GM21717 (cell line): ENCODE measurements at regions not wholly inside any gene's neighbourhood (a gene's known extent, or its start where the extent isn't known, plus 50 kb on each side); places are given as distances from the start of the nearest gene placed in this dataset.
"Not testable (repeated sequence)": the region's sequence is repeated elsewhere in the genome, so short reads cannot be mapped to it uniquely, and the experiment has no call there.

Source experiments
- ATAC-seq: cut with Tn5 transposase; IDR thresholded peaks from one replicate; pipeline ENCODE4 v1.9.1; 2021; ENCODE audit warnings: mild to moderate bottlenecking, moderate library complexity; ENCODE audit not compliant: unreplicated experiment

GRCh38 chr4:49117951-49118350 lies 131.9 kb downstream of the CWH43 start:
- ATAC-seq = not testable (repeated sequence)

GRCh38 chr4:49118379-49119212 lies 132.5 kb downstream of the CWH43 start:
- peak; percentile 47 for ATAC-seq

GRCh38 chr4:49119345-49119744 lies 133.3 kb downstream of the CWH43 start:
- ATAC-seq = peak; percentile 8

DNA sequence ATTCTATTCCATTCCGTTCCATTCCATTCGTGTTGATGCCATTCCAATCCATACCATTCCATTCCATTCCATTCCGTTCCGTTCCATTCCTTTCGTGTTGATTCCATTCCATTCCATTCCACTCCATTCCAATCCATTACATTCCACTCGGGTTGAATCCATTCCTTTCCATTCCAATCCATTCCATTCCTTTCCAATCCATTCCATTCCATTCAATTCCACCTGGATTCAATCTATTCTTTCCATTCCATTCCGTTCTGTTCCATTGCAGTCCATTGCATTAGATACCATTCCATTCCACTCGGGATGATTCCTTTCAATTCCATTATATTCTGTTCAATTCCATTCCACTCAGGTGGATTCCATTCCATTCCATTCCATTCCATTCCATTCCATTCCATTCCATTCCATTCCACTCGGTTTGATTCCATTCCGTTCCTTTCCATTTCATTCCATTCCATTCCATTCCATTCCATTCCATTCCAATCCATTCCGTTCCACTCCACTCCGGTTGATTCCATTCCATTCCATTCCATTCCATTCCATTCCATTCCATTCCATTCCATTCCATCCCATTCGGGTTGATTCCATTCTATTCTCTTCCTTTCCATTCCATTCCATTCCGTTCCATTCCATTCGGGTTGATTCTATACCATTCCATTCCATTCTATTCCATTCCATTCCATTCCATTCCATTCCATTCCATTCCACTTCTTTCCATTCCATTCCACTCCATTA lies 134.1 kb downstream of the CWH43 start:
- not testable (repeated sequence) for ATAC-seq

- peak; percentile 70 for ATAC-seq
These were observed 134.7 kb downstream of the CWH43 start for GRCh38 chr4:49120804-49121203.

- ATAC-seq = not testable (repeated sequence)
These were observed 140.4 kb downstream of the CWH43 start for GRCh38 chr4:49126443-49126842.

DNA sequence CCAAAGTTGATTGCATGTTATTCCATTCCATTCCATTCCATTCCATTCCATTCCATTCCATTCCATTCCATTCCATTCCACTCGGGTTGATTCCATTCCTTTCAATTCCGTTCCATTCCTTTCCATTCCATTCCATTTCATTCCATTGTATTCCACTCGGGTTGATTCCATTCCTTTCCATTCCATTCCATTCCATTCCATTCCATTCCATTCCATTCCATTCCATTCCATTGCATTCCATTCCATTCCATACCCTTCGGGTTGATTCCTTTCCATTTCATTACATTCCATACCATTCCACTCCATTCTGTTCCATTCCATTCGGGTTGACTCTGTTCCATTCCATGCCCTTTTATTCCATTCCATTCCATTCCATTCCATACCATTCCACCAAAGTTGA lies 140.8 kb downstream of the CWH43 start:
- not testable (repeated sequence) for ATAC-seq

DNA sequence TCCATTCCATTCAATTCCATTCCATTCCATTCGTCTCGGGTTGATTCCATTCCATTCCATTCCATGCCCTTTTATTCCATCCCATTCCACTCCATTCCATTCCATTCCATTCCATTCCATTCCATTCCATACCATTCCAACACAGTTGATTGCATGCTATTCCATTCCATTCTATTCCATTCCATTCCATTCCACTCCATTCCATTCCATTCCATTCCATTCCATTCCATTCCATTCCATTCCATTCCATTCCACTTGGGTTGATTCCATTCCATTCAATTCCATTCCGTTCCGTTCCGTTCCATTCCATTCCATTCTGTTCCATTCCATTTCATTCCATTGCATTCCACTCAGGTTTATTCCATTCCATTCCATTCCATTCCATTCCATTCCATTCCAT lies 143.3 kb downstream of the CWH43 start:
- not testable (repeated sequence) for ATAC-seq

DNA sequence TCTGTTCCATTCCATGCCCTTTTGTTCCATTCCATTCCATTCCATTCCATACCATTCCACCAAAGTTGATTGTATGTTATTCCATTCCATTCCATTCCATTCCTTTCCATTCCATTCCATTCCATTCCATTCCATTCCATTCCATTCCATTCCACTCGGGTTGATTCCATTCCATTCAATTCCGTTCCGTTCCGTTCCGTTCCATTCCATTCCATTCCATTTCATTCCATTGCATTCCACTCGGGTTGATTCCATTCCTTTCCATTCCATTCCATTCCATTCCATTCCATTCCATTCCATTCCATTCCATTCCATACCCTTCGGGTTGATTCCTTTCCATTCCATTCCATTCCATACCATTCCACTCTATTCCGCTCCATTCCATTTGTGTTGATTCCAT lies 143.8 kb downstream of the CWH43 start:
- ATAC-seq = not testable (repeated sequence)

DNA sequence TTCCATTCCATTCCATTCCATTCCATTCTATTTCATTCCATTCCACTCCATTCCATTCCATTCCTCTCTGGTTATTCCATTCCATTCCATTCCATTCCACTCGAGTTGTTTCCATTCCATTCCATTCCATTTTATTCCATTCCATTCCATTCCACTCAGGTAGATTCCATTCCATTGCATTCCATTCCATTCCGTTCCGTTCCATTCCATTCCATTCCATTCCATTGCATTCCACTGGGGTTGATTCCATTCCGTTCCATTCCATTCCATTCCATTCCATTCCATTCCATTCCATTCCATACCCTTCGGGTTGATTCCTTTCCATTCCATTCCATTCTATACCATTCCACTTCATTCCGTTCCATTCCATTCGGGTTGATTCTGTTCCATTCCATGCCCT lies 144.6 kb downstream of the CWH43 start:
- ATAC-seq = not testable (repeated sequence)

DNA sequence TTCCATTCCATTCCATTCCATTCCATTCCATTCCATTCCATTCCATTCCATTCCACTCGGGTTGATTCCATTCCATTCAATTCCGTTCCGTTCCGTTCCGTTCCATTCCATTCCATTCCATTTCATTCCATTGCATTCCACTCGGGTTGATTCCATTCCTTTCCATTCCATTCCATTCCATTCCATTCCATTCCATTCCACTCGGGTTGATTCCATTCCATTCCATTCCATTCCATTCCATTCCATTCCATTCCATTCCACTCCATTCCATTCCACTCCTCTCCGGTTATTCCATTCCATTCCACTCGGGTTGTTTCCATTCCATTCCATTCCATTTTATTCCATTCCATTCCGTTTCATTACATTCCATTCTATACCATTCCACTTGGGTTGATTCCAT lies 151.0 kb downstream of the CWH43 start:
- ATAC-seq = peak; percentile 63

- not testable (repeated sequence) for ATAC-seq
These were observed 151.9 kb downstream of the CWH43 start for GRCh38 chr4:49137961-49138360.

GRCh38 chr4:49138818-49139217 lies 152.7 kb downstream of the CWH43 start:
- ATAC-seq = not testable (repeated sequence)

DNA sequence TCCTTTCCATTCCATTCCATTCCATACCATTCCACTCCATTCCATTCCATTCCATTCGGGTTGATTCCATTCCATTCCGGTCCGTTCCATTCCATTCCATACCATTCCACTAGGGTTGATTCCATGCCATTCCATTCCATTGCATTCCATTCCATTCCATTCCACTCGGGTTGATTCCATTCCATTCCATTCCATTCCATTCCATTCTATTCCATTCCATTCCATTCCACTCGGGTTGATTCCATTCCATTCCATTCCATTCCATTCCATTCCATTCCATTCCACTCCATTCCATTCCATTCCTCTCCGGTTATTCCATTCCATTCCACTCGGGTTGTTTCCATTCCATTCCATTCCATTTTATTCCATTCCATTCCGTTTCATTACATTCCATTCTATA lies 153.4 kb downstream of the CWH43 start:
- peak; percentile 46 for ATAC-seq

- ATAC-seq = not testable (repeated sequence)
These were observed 154.3 kb downstream of the CWH43 start for GRCh38 chr4:49140351-49140750.

DNA sequence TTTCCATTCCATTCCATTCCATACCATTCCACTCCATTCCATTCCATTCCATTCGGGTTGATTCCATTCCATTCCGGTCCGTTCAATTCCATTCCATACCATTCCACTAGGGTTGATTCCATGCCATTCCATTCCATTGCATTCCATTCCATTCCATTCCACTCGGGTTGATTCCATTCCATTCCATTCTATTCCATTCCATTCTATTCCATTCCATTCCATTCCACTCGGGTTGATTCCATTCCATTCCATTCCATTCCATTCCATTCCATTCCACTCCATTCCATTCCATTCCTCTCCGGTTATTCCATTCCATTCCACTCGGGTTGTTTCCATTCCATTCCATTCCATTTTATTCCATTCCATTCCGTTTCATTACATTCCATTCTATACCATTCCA lies 155.9 kb downstream of the CWH43 start:
- not testable (repeated sequence) for ATAC-seq

GRCh38 chr4:49147143-49147542 lies 161.1 kb downstream of the CWH43 start:
- peak; percentile 59 for ATAC-seq

DNA sequence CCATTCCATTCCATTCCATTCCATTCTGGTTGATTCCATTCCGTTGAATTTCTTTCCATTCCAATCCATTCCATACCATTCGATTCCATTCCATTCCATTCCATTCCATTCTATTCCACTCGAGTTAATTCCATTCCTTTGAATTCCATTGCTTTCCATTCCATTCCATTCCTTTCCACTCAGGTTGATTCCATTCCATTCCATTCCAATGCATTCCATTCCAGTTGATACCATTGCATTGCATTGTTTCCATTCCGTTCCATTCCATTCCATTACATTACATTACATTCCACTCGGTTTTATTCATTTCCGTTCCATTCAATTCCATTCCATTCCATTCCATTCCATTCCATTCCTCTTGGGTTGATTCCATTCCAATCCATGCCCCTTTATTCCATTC lies 161.5 kb downstream of the CWH43 start:
- ATAC-seq = not testable (repeated sequence)

GRCh38 chr4:49149006-49149975 lies 163.2 kb downstream of the CWH43 start:
- peak; percentile 79 for ATAC-seq

DNA sequence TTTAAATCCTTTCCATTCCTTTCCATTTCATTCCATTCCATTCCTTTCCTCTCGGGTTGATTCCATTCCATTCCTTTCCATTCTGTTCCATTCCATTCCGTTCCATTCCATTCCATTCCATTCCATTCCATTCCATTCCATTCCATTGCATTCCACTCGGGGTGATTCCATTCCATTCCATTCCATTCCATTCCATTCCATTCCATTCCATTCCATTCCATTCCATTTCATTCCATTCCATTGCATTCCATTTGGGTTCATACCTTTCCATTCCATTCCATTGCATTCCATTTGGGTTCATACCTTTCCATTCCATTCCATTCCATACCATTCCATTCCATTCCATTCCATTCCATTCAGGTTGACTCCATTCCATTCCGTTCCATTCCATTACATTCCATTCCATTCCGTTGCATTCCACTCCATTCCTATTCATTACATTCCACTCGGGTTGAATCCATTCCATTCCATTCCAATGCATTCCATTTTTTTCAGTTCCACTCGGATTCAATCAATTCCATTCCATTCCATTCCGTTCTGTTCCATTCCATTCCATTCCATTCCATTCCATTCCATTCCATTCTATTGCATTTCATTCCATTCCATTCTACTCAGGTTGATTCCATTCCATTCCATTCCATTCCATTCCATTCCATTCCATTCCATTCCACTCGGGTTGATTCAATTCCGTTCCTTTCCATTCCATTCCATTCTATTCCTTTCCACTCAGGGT lies 164.4 kb downstream of the CWH43 start:
- ATAC-seq = not testable (repeated sequence)
